ENCODE measurements at regions not wholly inside any gene's neighbourhood (a gene's known extent, or its start where the extent isn't known, plus 50 kb on each side); places are given as distances from the start of the nearest gene placed in this dataset.

DNA sequence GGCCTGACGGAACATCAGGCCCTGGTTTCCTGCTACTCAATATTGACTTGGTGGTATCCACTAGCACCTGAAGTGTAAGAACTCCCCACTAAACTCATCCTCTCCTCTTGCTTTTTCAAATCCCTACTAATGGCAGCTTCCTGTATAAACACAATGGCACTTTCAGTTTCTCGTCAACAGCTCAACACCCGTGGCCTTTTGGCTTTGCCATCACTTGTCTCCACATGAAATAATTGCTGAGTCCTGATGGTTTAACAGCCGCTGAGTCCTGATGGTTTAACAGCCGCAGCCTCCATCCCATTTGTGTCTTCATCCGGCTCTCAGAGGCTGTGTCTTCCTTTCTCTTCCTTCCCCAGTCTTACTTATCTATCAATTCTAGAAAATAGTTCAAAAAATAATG lies 261.4 kb upstream of the PITRM1 start:
- H3K36me3 Mint-ChIP-seq, result peaks cover 6% of the 10 kb centered on the region
- DNase-seq, result no peak
- H3K9me3 Mint-ChIP-seq, result peaks cover 18% of the 10 kb centered on the region

DNA sequence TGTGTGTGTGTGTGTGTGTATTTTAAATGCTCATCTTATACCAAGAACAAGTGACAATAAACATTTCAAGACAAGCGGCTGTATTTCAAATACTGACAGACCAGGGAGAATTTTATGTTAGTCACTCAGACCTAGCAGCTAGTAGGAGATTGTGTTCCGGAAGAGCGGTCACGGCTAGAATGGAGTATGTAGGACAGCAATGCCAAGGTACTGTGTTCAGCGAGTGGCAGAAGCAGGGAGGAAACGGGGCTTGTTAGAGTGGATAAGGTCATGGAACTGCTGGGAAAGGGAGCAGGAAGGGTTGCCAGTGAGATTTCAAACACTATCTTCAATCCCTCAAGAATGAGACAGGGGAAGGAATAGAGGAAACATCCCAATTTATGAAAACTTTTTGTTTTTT lies 260.5 kb upstream of the PITRM1 start:
- peaks cover 5% of the 10 kb centered on the region for H3K4me1 Mint-ChIP-seq
- no peak for DNase-seq
- no peak overlapping the region for H3K4me3 Mint-ChIP-seq
- peaks cover 6% of the 10 kb centered on the region for H3K36me3 Mint-ChIP-seq
- peaks cover 19% of the 10 kb centered on the region for H3K27me3 Mint-ChIP-seq
- no peak overlapping the region for H3K27ac Mint-ChIP-seq
- peaks cover 18% of the 10 kb centered on the region for H3K9me3 Mint-ChIP-seq
- CTCF ChIA-PET, result no interaction called here

More for the DNA sequence above, 261.4 kb upstream of the PITRM1 start:
- Mint-ChIP-seq H3K27me3 (peaks cover 24% of the 10 kb centered on the region), H3K4me1 (peaks cover 5% of the 10 kb centered on the region), H3K4me3 (no peak overlapping the region), H3K27ac (no peak overlapping the region)
- CTCF ChIA-PET, result no interaction called here

DNA sequence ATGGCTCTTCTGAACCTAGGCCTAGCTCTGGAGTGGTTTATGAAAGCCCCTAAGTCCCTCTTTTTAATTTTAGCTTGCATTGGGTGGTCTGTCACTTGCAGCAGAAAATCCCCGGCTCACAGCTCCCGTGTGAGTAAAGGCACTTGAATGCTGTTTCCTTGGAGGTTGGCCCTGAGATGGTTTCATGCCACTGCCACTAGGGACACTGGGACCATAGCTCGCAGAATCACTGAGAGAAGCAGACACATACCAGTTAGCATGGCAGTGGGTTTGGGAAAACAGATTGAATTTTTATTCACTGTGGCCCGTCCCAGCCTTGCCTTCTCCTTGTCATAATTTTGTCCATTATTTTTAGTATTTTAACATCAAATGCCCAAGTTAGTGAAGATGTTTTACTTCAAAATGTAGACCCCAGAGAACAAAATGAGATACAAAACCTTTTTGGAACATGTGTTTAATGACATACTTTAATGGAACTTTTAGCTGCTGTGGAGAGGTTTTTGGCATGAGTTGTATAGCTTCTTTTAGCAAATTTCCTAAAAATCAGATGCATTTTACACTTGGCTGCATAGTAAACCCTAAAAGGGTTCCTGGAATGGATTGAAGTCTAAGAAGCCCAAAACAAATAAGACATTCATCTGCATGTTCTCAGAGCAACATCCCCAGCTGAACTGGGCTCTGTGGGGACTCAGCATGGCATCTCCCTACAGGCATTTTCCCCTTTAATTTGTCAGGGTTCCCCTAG lies 259.7 kb upstream of the PITRM1 start:
- H3K36me3 Mint-ChIP-seq, result peaks cover 6% of the 10 kb centered on the region
- no peak for DNase-seq
- peaks cover 5% of the 10 kb centered on the region for H3K4me1 Mint-ChIP-seq
- H3K9me3 Mint-ChIP-seq, result peaks cover 18% of the 10 kb centered on the region
- peaks cover 16% of the 10 kb centered on the region for H3K27me3 Mint-ChIP-seq
- H3K27ac Mint-ChIP-seq, result no peak overlapping the region
- no peak overlapping the region for H3K4me3 Mint-ChIP-seq
- CTCF ChIA-PET, result no interaction called here

DNA sequence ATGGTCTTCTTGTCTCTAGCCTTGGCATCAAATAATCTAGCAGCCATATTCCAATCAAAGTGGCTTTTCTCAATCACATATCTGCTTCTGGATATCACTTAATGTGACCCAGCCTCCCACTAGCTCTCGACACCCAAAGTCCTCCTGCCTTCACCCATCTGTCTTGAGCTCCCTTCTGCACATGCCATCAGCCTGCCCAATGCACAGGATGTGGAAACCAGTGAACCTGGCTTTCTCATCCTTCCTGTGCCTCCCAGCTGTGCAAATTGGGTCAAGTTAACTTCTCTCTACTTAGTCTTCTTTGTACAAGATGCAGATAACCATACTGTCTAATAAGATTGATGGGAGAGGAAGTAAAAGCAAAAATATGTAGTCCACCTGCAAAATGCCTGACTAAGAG lies 257.9 kb upstream of the PITRM1 start:
- Mint-ChIP-seq H3K27ac (no peak overlapping the region), H3K9me3 (peaks cover 18% of the 10 kb centered on the region), H3K36me3 (peaks cover 6% of the 10 kb centered on the region), H3K4me1 (peaks cover 5% of the 10 kb centered on the region), H3K27me3 (peaks cover 16% of the 10 kb centered on the region), H3K4me3 (no peak overlapping the region)
- no peak for DNase-seq
- CTCF ChIA-PET, result no interaction called here

DNA sequence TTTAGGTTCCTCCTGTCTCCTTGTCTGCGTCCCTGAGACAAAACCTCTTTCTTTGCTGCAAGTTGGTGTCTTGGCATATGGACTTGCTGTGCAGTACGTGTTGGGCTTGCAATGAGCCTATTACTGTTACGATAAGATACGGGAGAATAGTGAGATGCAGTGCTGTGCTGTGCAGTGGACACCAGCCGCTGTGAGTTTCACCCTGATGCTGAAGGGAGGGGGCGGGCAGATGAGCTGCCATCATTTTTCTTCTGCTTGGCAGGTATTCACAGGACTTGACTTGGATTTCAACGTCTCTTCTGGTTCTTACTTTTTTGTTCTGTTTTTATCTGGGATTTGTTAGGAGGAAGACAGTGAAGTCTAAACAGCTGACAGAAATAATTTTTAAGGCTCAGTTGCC lies 257.1 kb upstream of the PITRM1 start:
- H3K27me3 Mint-ChIP-seq, result peaks cover 16% of the 10 kb centered on the region
- peaks cover 6% of the 10 kb centered on the region for H3K36me3 Mint-ChIP-seq
- CTCF ChIA-PET, result no interaction called here
- H3K4me3 Mint-ChIP-seq, result no peak overlapping the region
- no peak for DNase-seq
- H3K9me3 Mint-ChIP-seq, result peaks cover 18% of the 10 kb centered on the region
- no peak overlapping the region for H3K27ac Mint-ChIP-seq
- peaks cover 8% of the 10 kb centered on the region for H3K4me1 Mint-ChIP-seq

DNA sequence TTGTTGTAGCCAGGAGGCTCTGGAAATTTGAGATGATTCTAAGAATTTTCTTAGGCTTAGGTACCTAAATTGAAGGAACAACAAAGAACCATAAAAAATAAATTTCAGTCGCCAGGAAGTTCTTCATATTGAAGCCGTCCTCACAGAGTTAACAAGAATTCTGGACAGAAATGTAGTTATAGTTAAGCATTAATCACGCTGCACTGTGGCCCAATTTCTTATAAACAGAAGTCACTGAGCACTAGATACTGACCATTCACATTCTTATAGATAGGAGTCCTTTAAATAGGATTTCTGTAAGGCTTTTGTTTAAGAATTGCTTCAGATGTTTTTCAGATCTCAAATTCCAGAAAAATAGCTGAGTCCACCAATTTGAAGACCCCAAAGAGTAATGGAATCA lies 256.2 kb upstream of the PITRM1 start:
- Mint-ChIP-seq H3K36me3 (peaks cover 6% of the 10 kb centered on the region), H3K27me3 (peaks cover 22% of the 10 kb centered on the region), H3K4me3 (no peak overlapping the region), H3K4me1 (peaks cover 16% of the 10 kb centered on the region), H3K9me3 (peaks cover 18% of the 10 kb centered on the region), H3K27ac (no peak overlapping the region)
- DNase-seq, result no peak
- CTCF ChIA-PET, result no interaction called here

DNA sequence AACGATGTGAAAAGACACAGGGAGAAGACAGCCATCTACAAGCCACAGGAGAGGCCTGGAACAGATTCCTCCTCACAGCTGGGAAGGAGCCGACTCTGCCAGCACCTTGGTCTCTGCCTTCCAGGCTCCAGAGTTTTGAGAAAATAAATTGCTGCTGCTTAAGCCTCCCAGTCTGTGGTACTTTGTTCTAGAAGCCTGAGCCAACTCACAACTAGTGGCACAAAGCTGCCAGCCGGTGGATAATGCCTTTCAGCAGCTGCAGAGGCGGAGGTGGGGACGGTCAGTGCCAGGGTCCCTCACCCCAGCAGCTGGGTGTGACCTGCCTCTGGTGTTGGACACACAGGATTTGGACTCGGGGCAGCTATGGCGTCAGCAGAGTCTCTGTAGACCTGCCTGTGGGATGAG lies 255.4 kb upstream of the PITRM1 start:
- Mint-ChIP-seq H3K27me3 (peaks cover 29% of the 10 kb centered on the region), H3K27ac (no peak overlapping the region), H3K4me1 (peaks cover 25% of the 10 kb centered on the region), H3K9me3 (peaks cover 18% of the 10 kb centered on the region), H3K4me3 (no peak overlapping the region), H3K36me3 (peaks cover 6% of the 10 kb centered on the region)
- CTCF ChIA-PET, result interaction anchor here (0.7 to 1.2 kb wide), 2 partner anchors 57 to 254 kb away, joined by 3 read pairs; no protein-coding TSS in a partner anchor
- DNase-seq, result no peak

DNA sequence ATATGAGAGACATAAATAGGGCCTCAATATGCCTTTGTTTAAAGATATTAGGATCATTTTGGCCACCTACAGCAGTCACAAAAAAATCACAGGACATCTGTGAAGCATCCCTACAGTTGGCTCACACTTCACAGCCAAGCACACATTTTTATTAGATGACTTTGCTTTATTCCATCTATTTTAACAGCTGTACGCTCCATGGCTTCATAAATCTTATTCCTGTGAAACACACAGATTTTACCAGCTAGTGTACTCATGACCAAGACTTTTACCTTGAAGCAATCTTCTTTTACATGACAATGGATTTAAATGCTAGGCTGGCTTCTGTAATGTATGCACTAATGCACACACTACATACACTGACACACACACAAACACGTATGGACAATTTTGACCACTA lies 254.8 kb upstream of the PITRM1 start:
- H3K27ac Mint-ChIP-seq, result no peak overlapping the region
- peaks cover 18% of the 10 kb centered on the region for H3K9me3 Mint-ChIP-seq
- peaks cover 29% of the 10 kb centered on the region for H3K27me3 Mint-ChIP-seq
- DNase-seq, result no peak
- peaks cover 28% of the 10 kb centered on the region for H3K4me1 Mint-ChIP-seq
- CTCF ChIA-PET, result interaction anchor here (0.7 to 1.2 kb wide), 2 partner anchors 58 to 253 kb away, joined by 3 read pairs; no protein-coding TSS in a partner anchor
- no peak overlapping the region for H3K4me3 Mint-ChIP-seq
- peaks cover 6% of the 10 kb centered on the region for H3K36me3 Mint-ChIP-seq

DNA sequence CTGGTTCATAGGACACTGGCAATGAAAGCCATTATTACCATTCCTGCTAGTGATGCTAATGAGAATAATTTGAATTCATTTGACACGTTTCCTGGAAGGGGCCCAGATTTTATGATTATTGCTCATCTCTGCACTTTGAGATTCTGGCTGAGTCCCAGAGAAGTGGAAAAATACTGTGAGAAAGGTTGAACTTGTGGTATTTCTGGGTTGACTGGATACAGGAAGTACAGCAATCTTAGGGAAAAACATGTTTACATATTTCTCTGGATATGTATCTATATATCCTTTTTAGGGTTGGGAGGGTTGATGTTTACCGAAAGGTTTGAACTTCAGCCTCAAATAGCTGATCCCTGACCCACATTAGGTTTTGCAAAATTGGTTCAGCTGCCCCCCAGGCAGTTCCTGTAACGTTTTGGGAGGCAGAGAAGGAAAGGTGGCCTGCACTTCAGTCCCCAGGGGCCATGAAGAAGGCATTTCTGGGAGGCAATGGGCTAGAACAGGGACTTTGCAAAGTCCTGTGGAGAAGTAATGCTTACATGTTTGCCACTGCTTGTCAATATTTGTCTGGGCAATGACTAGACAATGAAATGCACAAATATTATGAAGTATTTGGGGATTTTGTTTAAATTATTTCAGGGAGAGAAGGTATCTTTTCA lies 253.7 kb upstream of the PITRM1 start:
- H3K27ac Mint-ChIP-seq, result no peak overlapping the region
- no peak for DNase-seq
- H3K4me1 Mint-ChIP-seq, result peaks cover 39% of the 10 kb centered on the region
- H3K4me3 Mint-ChIP-seq, result no peak overlapping the region
- H3K9me3 Mint-ChIP-seq, result peaks cover 18% of the 10 kb centered on the region
- H3K36me3 Mint-ChIP-seq, result peaks cover 6% of the 10 kb centered on the region
- CTCF ChIA-PET, result no interaction called here
- H3K27me3 Mint-ChIP-seq, result peaks cover 29% of the 10 kb centered on the region

DNA sequence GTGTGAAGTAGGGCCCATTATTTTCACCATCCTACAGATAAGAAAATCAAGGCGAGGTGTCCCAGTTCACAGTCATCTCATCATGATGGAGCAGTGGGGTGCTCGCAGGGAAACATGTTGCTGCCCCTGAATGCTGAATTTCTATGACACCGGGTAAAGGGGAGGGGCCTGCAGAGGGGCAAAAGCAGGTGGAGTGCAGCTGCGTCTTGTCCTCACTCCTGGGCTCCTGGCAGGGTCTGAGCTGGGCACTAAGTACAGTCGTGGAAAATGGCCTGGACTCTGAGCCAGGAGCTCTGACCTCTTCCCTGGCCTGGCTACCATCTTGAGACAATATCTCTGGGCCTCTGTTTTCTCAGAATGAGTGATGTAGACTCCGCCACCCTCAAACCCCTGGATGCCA lies 253.1 kb upstream of the PITRM1 start:
- Mint-ChIP-seq H3K4me1 (peaks cover 42% of the 10 kb centered on the region), H3K9me3 (peaks cover 12% of the 10 kb centered on the region), H3K4me3 (no peak overlapping the region), H3K27me3 (peaks cover 31% of the 10 kb centered on the region), H3K27ac (no peak overlapping the region), H3K36me3 (peaks cover 4% of the 10 kb centered on the region)
- CTCF ChIA-PET, result no interaction called here
- no peak for DNase-seq

DNA sequence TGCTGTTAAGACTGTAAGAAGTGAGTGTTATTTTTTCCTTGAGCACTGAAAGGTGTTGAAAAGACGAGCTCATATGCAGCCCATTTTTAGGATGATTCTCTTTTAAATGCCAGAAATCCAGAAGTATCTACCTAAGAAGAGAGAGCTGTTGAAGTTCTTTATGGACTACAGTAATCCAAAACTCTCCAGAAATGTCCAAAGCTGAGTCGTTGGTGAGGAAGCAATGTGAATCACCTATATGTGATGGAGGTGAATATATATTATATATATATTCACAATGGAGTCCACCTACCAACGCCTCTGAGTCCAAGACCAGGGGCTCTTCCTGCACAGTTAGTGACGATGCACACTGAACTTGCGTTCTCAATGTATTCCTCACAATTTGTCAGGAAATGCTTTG lies 252.7 kb upstream of the PITRM1 start:
- Mint-ChIP-seq H3K27me3 (peaks cover 31% of the 10 kb centered on the region), H3K4me1 (peaks cover 44% of the 10 kb centered on the region), H3K4me3 (no peak overlapping the region), H3K9me3 (peaks cover 9% of the 10 kb centered on the region), H3K36me3 (no peaks in the 10 kb centered on the region), H3K27ac (no peak overlapping the region)
- DNase-seq, result no peak
- CTCF ChIA-PET, result interaction anchor here (0.9 kb wide), 1 partner anchor 179 kb away, joined by 3 read pairs; no protein-coding TSS in a partner anchor

DNA sequence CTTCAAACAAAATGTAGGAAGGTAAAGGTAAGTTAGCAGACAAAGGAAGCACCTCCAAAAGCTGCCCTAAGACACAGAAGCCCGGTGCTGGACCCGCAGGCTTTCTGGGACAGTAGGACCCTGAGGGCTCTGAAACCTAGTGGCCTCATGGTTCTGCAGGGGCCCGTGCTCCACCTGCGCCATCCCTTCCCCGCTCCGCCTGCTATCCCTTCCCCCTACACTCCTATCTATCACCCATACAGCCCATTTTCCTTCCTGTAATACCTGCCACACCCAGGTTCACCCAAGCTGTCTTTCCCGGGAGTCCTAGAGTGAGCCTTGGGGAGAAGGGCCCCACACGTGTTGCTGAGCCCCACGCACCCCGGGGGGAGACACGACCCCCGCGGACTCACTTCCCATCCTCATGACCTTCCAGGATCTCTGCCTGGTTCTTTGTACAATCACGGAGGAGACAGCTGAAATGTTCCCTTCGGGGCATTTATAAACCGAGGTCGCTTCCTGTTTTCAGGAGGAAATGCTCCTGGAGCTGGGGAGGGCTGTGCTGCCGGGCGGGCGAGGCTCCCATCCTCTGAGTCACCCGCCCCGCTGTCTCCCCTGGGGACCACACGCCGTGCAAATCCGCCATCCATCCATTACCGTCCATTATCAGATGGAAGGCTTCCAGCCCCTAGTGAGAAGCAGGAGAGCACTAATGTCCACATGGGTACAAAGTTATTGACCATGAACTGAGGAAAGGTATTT lies 251.7 kb upstream of the PITRM1 start:
- peaks cover 33% of the 10 kb centered on the region for H3K27me3 Mint-ChIP-seq
- H3K4me3 Mint-ChIP-seq, result no peak overlapping the region
- H3K27ac Mint-ChIP-seq, result no peak overlapping the region
- H3K36me3 Mint-ChIP-seq, result no peaks in the 10 kb centered on the region
- DNase-seq, result no peak
- CTCF ChIA-PET, result interaction anchor here (0.9 kb wide), 1 partner anchor 178 kb away, joined by 3 read pairs; no protein-coding TSS in a partner anchor
- peaks cover 54% of the 10 kb centered on the region for H3K4me1 Mint-ChIP-seq
- H3K9me3 Mint-ChIP-seq, result no peaks in the 10 kb centered on the region

DNA sequence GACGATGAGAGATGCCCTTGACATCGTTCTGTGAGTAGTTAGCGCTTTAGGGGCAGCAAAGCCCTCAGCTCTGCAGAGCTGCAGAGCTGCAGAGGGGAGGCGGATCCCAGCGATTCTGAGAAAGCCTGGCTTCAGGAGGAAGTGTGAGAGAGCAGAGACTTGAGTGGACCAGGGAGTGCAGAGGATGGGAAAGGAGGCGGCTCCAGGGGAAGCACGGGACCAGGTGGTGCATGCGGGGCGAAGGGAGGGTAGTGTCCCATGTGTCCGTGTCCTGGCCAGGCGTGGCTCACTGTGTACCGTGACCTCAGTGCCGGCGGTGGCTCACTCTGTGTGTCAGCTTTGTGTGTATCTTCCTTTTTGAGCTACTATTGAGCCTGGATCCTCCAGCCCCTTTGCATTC lies 250.8 kb upstream of the PITRM1 start:
- Mint-ChIP-seq H3K4me3 (no peak overlapping the region), H3K27me3 (peaks cover 37% of the 10 kb centered on the region), H3K9me3 (no peaks in the 10 kb centered on the region), H3K4me1 (peaks cover 63% of the 10 kb centered on the region), H3K27ac (no peak overlapping the region), H3K36me3 (no peaks in the 10 kb centered on the region)
- DNase-seq, result no peak
- CTCF ChIA-PET, result interaction anchor here (0.7 kb wide), 1 partner anchor 1449 kb away, joined by 3 read pairs; no protein-coding TSS in a partner anchor

DNA sequence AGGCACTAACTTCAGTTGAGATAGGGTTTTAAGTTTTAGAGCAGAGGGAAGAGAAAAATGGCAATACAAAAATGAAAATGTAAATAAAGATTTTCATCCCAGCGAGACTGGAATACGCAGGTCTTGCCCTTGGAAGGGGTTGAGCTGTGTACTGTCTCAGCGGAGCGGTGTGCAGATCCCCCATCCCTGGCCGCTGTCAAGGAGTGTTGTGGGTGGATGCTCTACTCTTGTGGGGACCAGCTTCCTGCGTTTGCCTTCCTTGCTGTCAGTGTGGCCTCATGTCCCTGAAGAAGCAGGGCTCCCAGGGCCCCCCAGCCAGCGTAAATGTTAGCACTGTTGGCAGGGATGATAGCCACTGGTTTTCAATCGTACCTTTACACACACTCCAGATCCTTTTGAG lies 249.7 kb upstream of the PITRM1 start:
- no peak overlapping the region for H3K27ac Mint-ChIP-seq
- DNase-seq, result no peak
- peaks cover 67% of the 10 kb centered on the region for H3K4me1 Mint-ChIP-seq
- CTCF ChIA-PET, result no interaction called here
- H3K9me3 Mint-ChIP-seq, result no peaks in the 10 kb centered on the region
- no peak overlapping the region for H3K4me3 Mint-ChIP-seq
- H3K36me3 Mint-ChIP-seq, result no peaks in the 10 kb centered on the region
- peaks cover 37% of the 10 kb centered on the region for H3K27me3 Mint-ChIP-seq

Measured in activated naive CD4-positive, alpha-beta T cell treated with anti-CD3 and anti-CD28 coated beads, Interleukin-2, amount 10 ng/mL, durations not matched to agents 7 days and 5 days (primary cell).